Hepatic stellate cell (primary cell): ENCODE measurements at regions not wholly inside any gene's neighbourhood (a gene's known extent, or its start where the extent isn't known, plus 50 kb on each side); places are given as distances from the start of the nearest gene placed in this dataset.
"Not testable (repeated sequence)": the region's sequence is repeated elsewhere in the genome, so short reads cannot be mapped to it uniquely, and the experiment has no call there.

Experiments used
- DNase-seq: peaks from one replicate; pipeline ENCODE4 v3.0.0; 2011; ENCODE audit warnings: low spot score

- DNase-seq = no peak
Observed at GRCh38 chr4:112005027-112005426, 140.2 kb upstream of the FAM241A start.

GRCh38 chr4:112007391-112007790 is 137.9 kb upstream of the FAM241A start:
- DNase-seq = no peak

GRCh38 chr4:112015960-112016359 is 129.3 kb upstream of the FAM241A start:
- no peak for DNase-seq

GRCh38 chr4:112023402-112023950 is 121.8 kb upstream of the FAM241A start:
- DNase-seq = no peak

- no peak for DNase-seq
Observed at GRCh38 chr4:112026058-112026457, 119.2 kb upstream of the FAM241A start.

GRCh38 chr4:112029771-112030171 is 115.5 kb upstream of the FAM241A start:
- DNase-seq = no peak

GRCh38 chr4:112031712-112032328 is 113.4 kb upstream of the FAM241A start:
- peak; percentile 22 for DNase-seq

GRCh38 chr4:112036886-112037285 is 108.4 kb upstream of the FAM241A start:
- no peak for DNase-seq

GRCh38 chr4:112038861-112039260 is 106.4 kb upstream of the FAM241A start:
- DNase-seq = no peak

GRCh38 chr4:112049119-112049518 is 96.1 kb upstream of the FAM241A start:
- not testable (repeated sequence) for DNase-seq

- DNase-seq = no peak
Observed at GRCh38 chr4:112053825-112054350, 91.4 kb upstream of the FAM241A start.

- DNase-seq = no peak
Observed at GRCh38 chr4:112055100-112055499, 90.2 kb upstream of the FAM241A start.

- DNase-seq = no peak
Observed at GRCh38 chr4:112057470-112057869, 87.8 kb upstream of the FAM241A start.

- no peak for DNase-seq
Observed at GRCh38 chr4:112058433-112058832, 86.8 kb upstream of the FAM241A start.

GRCh38 chr4:112060212-112060611 is 85.0 kb upstream of the FAM241A start:
- no peak for DNase-seq

GRCh38 chr4:112061207-112061817 is 83.9 kb upstream of the FAM241A start:
- no peak for DNase-seq

GRCh38 chr4:112063260-112063659 is 82.0 kb upstream of the FAM241A start:
- DNase-seq = no peak

- no peak for DNase-seq
Observed at GRCh38 chr4:112069110-112069509, 76.1 kb upstream of the FAM241A start.

GRCh38 chr4:112073181-112073580 is 72.1 kb upstream of the FAM241A start:
- no peak for DNase-seq

- peak; percentile 48 for DNase-seq
Observed at GRCh38 chr4:112075129-112075753, 70.0 kb upstream of the FAM241A start.

- no peak for DNase-seq
Observed at GRCh38 chr4:112075906-112076305, 69.3 kb upstream of the FAM241A start.

GRCh38 chr4:112076919-112077608 is 68.2 kb upstream of the FAM241A start:
- no peak for DNase-seq
